NCI-H1417 treated with DMSO at 0.1 percent for 48 hours (cell line): ENCODE measurements at regions not wholly inside any gene's neighbourhood (a gene's known extent, or its start where the extent isn't known, plus 50 kb on each side); places are given as distances from the start of the nearest gene placed in this dataset.

Source experiments
- DNase-seq: peaks from one replicate; lab custom pipeline; 2025; lab: John Stamatoyannopoulos, UW

DNA sequence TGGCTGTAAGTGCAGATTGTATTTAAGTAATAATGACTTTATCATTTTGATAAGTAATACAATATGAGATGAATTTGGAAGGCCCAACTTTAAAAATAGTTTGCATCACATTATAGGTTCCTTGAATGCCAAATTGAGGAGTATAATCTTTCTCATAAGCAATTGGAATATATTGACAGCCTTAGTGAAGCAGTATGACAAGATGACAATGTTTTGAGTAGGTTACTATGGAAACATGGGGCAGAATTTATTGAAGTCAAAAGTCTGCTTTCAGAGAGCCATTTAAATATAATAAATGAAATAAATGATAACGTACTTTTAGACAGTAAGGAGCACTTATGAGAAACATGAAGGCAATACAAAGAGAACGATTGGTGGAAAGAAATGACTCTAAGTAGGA is 776.4 kb downstream of the TECRL start:
- no peak for DNase-seq

DNA sequence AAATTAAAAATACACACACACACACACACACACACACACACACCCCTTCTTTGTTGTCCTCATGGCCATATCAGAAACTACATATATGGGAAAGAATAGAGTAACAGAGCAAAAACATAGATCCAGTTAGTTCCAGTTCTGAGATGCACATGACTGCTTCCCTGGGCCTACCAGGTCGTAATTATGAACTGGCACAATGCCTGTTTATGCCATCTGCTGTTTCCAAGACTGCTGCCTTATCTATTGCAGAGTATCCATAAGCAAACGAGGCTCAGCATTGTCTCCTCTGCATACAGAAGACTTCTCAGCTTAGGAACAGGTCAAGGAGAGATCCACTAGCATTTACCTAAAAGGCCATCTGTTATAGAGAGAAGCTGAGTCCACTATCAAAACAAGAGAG is 789.0 kb downstream of the TECRL start:
- DNase-seq = peak; percentile 29

DNA sequence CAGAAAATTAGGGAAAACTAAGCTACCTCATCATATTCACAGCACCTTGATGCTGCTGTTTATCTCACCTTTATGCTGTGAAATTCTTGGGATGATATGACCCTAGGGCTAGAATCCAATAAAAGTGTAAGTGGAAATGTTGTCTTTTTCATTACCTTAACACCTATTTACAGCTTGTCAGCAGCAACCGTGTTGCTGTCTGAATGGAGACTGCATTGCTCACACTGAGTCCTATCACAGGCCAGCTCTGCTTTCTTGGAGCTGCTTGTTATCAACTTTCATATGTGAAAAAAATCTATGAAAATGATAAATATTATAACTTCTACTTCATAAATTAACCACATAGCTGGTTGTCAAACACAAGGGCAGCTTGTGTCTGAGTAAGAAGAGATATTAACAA is 789.5 kb downstream of the TECRL start:
- DNase-seq = no peak

DNA sequence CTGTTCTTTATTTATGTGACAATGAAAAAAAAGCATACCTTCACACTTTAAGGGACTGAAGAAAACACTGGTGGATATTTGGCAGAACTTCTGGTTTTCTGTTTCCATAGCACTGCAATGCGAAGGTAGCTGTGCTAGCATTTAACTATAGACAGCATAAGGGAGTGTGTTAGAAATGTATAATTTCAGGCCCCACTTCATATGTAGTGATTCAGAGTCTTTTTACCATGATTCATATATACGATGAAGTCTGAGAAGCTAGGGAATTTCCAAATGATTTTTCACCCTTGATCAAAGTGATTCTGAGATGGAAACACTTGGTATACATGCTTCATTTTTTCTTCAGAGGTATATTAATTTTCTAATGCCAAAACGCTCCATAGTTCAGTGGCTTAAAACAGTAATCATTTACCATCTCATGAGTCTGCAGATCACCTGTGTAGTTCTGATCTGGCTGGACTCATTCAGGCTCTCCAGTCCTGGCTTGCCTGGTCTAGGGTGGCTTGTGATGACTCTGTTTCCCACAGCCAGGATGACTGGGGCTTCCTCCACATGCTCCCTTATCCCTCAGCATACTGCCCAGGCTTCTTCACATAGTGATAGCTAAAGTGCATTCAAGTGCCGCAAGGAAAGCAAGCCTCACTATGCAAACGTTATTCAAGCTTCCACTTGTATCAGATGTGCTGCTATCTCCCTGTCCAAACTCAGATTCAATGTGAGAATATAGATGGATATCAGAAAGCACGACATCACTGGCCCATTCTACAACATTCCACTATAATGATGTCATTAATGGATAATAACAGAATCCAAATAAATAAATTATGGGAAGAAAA is 790.1 kb downstream of the TECRL start:
- DNase-seq = no peak

DNA sequence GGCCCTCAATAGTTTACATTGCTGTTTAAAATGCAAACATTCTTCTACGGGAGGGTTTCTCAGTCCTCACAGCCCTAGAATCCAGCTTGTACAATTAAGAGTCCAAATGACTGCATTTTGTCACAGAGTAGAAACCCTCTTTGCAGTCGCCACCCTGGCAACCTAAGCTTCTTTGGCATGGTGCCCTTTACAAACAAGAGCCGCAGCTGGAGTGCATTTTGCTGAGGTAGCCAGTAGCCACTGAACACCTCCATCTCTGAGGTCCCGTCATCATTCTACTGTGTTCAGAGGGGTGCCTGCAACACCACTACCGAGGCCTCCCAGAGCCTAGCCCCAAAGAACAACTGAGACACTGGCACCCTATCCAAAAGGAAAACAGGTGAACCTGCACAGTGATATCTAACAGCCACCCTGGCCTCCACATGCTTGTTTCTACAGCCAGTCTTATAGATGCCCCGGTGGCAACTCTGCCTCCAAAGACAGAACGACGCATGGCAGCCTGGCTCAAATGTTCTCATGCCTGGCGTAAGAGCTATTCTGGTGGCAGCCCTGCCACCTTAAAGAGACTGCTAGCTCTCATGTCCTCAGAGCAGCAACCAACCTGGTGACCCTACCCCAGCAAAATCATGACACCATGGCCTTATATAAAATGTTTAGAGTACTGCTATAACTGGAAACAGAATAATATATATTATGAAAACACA is 801.9 kb downstream of the TECRL start:
- DNase-seq = no peak

DNA sequence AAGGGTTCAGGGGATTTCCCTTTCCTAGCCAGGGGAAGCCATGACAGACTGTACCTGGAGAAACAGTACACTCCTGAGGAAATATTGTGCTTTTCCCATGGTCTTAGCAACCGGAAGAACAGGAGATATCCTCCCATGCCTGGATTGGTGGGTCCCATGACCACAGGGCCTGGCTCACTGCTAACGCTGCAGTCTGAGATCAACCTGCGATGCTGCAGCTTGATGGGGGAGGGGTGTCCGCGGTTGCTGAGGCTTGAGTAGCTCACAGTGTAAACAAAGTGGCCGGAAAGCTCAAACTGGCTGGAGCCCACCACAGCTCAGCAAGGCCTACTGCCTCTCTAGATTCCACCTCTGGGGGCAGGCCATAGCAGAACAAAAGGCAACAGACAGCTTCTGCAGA is 819.5 kb downstream of the TECRL start:
- no peak for DNase-seq

DNA sequence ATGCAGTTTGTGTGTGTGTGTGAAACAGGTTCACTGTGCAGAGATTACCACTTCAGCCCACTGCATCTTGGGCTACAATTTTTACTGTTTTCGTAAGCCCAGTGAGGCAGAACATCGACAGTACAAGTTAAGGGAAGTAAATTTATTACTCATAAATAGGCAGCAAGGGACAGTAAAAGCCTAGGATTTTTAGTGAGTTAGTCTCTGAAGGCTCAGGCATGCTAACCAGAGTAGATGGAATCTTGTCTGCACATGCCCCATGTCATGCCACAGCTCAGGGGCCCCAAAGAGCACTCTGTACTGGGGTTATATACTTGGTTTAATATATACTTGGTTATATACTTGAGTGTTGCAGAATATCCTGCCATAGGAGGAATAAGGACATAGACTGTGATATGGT is 825.7 kb downstream of the TECRL start:
- DNase-seq = no peak

DNA sequence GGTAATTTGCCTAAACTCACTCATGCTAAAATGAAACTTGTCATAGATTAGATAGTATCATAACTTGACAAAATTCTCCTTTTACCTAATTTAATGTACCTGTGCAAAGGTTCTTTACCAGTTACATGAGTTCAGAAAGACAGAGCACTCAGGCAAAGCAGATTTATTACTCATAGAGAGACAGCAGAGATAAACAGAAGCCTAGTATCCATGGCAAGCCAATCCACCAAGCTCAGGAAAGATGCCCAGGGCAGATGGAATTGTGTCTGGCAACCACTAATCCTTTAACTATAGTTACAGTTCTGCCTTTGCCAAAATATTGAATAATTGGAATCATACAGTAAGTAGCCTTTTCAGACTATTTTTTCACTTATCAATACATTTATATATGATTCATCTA is 826.2 kb downstream of the TECRL start:
- no peak for DNase-seq

DNA sequence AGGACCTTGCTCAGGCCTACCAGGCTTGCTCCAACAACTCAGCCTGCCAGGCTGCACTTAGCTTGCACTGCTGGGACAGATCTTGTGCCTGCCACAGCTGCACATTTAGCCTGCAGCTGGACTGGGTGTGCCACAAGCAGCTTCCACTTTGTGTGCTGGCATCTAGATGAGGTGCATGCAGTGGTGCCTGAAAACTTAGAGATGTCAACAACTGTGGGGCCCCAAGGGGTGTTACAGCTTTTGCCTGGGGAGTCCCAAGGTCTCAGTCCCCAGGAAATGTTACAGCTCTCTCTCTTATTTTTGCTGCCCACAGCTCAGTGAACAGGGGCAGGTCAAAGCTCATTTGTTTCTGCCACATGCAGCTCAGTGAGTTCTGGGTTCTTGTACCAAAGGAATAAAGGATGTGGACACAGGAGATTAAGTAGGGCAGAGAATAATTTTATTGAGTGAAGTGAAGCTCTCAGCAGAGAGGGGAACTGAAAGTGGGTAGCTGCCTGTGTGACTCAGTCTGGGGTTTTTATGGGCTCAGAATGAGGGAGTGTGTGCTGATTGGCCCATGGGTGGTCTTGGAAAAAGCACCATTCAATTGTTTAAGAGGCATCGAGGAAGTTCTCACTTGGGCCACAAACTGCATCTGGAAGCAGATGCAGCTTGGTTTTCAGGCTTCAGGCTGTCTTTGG is 828.3 kb downstream of the TECRL start:
- no peak for DNase-seq

DNA sequence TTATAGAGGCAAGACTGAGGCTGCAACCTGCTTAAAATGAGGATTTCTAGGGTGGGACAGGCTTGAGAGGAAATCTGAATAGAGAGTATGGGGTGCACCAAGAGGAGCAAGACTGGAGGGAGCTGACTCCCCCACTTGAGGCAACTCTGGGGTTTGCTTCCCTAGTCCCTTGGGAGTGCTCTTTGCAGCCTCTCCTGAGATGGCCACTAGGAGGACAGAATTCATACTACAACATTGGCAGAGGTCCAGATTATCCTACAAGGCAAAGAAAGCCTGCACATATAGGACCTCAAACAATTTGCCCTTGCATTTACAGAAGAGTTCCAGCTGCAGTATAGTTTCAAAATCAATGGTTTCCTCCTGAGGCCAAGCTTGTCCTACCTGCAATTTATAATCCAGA is 830.9 kb downstream of the TECRL start:
- no peak for DNase-seq

DNA sequence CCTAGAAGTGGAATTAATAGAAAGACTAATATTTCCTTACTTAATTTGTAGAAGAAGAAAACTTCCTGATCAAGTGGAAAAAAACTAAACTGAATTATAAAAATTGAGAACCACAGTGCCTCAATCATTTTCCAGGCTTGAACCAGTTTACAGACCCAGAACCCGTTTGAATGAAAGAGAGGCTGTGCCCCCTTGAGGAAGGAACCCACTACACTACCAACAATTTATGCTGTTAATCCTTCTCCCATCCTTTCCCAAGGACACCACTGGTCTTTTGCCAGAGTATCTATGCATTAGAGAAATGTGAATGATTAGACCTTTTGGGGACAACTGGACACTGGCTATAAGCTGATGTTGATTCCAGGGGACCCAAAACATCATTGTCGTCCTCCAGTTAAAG is 842.6 kb downstream of the TECRL start:
- no peak for DNase-seq

DNA sequence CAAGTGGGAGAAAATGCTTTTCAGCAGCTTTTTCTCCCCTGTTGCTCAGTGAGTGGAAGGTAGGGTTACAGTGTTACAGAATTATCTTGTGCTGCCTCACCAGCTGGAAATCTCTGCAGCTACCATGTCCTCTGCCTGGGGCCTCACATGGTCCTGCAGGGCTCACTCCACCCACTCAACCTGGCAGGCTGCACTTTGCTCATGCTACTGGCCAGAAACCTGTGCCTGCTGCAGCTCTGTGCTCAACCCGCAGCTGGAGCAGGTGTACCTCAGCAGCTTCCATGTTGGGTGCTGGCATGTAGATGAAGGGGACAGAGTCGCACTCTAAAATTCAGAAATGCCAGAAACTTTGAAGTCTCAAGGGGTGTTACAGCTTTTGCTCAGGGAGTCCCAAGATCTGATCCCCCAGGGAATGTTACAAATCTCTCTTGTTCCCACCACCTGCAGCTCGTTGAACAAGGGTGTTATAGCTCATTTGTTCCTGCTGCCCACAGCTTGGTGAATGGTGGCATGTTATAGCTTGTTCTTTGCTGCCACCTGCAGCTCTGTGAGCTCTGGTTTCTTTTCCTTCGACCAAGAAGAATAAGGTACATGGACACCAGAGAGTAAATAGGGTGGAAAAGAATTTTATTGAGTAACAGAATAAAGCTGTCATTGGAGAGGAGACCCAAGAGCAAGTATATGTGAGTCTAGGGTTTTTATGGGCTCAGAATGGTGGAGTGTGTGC is 845.8 kb downstream of the TECRL start:
- DNase-seq = no peak

DNA sequence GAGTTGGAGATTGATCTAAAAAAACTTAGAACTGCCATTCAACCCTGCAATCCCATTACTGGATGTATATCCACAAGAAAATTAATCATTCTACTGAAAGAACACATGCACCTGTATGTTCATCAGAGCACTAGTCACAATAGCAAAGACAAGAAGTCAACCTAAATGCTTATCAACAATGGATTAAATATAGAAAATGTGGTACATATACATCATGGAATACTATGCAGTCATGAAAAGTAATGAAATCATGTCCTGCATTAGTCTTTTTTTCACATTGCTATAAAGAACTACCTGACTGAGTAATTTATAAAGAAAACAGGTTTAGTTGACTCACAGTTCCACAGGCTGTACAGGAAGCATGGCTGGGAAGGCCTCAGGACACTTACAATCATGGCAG is 850.5 kb downstream of the TECRL start:
- no peak for DNase-seq

DNA sequence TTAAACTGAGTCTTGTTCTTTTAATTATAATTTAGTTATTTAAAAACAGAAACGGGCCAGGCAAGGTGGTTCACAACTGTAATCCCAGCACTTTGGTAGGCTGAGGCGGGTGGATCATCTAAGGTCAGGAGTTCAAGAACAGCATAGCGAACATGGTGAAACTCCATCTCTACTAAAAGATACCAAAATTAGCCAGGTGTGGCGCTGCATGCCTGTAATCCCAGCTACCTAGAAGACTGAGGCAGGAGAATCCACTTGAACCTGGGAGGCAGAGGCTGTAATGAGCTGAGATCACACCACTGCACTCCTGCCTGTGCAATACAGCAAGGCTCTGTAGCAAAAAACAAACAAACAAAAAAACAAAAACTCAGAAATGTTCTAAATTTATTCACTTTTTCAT is 852.9 kb downstream of the TECRL start:
- DNase-seq = no peak

DNA sequence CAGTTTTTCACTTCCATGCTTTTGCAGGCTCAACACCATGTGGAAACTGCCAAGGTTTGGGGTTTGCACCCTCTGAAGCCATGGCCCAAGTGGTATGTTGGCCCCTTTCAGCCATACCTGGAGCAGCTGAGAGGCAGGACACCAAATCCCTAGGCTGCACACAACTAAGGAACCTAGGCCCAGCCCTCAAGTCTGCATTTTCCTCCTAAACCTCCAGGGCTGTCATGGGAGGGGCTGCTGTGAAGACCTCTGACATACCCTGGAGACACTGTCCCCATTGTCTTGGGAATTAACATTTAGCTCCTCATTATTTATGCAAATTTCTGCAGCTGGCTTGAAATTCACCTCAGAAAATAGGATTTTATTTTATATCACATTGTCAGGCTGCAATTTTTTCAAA is 856.1 kb downstream of the TECRL start:
- no peak for DNase-seq

DNA sequence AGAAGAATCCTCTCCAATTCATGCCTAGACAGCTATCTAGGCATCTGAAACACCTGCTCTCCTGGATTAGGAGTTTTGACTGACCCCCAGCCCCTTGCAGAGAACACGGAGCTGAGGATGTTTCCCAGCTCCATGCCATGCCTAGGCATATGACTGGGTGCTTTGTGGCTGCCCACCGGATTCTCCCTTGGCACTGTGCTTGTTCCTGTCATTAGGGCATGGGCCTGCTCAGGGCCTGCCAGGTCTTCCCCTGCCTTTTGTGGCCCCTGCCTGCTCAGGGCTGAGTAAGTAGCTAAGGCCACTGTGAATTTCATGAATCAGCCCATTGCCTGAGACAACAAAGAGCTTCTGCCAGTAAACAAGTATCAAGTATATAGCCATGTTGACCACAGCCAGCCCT is 867.4 kb downstream of the TECRL start:
- DNase-seq = no peak

DNA sequence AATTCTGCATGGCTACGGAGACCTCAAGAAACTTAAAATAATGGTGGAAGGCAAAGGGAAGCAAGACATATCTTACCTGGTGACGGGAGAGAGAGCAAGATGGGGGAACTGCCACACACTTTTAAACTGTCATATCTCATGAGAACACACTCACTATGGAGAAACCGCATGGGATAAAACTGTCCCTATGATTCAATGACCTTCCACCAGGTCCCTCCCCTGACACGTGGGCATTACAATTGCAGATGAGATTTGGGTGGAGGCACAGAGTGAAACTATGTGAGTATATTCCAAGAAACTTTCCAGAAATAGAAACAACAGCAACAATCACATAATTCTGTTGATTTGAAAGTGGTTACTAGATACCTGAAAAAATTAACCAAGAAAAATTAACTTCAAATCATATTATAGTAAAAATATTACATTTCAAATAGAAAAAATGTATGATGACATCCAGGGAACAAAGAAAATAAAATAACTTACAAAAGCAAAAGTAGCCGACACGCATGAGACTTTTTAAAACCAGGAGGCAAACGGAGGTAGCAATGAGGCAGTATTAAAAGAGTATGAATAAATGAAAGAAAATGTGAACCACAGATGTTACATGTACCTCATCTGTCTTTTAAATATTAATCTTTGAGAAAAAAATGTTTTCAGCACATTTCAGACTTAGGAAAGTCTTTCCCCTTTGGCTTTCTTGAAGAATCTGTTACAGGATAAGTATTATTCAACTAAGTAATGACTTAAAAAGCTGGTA is 879.5 kb downstream of the TECRL start:
- DNase-seq = no peak

DNA sequence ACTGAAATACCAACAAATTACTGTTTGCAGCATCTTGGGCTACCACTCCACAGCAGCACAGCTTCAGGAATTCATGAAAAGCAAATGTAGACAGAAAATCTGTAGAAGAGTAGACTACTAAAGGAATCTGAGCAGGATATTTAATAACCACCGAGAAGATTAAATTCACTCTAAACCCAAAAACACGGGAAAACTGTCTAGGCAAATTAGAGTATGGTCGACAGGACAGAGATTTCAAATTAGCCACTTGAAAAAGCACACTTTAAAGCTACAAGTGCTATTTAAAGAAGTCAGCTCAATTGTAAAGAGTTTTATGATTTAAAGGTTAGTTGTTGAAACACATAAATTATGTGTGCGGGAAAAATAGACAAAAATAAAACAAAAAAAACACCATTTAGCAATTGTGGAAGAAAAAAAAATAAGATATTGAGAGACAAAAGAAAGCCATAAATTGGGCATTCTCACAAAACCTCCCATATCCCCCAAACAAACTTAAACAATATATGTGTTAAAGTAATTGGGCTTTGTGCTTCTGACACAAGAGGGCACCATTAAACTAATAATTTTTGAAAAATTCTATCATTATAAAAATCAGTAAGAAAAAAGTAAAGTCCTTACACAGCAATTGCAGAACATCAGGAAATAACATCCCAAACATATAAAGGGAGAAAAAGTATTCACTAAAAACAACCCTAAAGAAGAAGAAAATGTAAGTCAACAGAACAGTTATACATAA is 880.8 kb downstream of the TECRL start:
- DNase-seq = no peak

DNA sequence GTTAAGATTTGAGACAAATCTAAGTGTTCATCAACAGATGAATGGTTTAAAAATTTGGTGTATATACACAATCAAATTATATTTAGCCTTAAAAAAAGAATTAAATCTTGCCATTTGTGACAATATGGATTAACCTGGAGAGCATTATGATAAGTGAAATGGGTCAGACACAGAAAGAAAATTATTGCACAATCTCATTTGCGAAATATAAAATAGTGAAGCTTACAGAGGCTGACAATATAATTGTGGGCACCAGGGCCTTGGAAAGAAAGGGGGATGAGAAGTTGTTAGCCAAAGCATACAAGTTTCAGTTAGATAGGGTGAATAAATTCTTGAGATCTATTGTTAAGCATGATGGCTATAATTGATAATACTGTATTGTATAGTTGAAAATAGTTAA is 883.0 kb downstream of the TECRL start:
- DNase-seq = no peak

DNA sequence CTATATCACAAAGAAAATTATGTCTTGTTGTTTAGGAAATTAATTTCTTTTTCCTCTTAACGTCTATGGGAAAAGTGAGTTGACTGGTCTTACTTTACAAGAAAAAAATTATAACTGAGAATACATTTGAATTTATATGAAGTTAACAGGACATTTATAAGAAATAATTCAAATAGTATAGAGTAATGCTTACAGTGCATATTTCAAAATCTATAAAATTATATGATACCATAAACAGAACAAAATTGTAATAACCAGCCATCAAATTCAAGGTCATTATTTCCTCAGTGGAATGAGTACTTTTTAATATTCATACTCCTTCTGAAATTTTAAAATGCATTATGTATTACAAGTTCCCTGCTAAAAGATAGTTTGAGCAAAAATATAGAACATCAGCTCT is 884.5 kb downstream of the TECRL start:
- DNase-seq = no peak
